Astrocyte of the spinal cord (primary cell): ENCODE measurements at regions not wholly inside any gene's neighbourhood (a gene's known extent, or its start where the extent isn't known, plus 50 kb on each side); places are given as distances from the start of the nearest gene placed in this dataset.

Experiments used
- DNase-seq: peaks from one replicate; pipeline ENCODE4 v3.0.0; 2011; ENCODE audit warnings: low read depth, low spot score
- H3K4me3 ChIP-seq: 2 replicates; pipeline ENCODE4 v1.5.1; 2011; ENCODE audit warnings: low read depth, mild to moderate bottlenecking, low read length, moderate library complexity
- CTCF ChIP-seq: IDR thresholded peaks from 2 replicates; pipeline ENCODE4 v1.5.1; 2012; ENCODE audit warnings: low read depth, mild to moderate bottlenecking, low read length, inconsistent platforms
- in situ Hi-C: cut with HindIII; loops from 2 replicates; pipeline ENCODE4 v1.10.0; 2017; ENCODE audit warnings: low sequenced_read_pairs

GRCh38 chr3:187972454-187972853, 181.5 kb upstream of the LPP start:
- no peak overlapping the region for H3K4me3 ChIP-seq
- no peak for TF ChIP-seq CTCF
- no peak for DNase-seq
- in situ Hi-C loops = no loop called here

GRCh38 chr3:187973977-187974870, 179.7 kb upstream of the LPP start:
- DNase-seq = no peak

GRCh38 chr3:187974871-187975271, 179.1 kb upstream of the LPP start:
- TF ChIP-seq CTCF = peak; percentile 11
- in situ Hi-C loops = no loop called here
- DNase-seq = no peak
- H3K4me3 ChIP-seq = no peak overlapping the region

More at GRCh38 chr3:187973977-187974870, 179.7 kb upstream of the LPP start:
- TF ChIP-seq CTCF = no peak
- H3K4me3 ChIP-seq = no peak overlapping the region
- in situ Hi-C loops = no loop called here

- in situ Hi-C loops = no loop called here
- peak; percentile 86 for DNase-seq
- no peak for TF ChIP-seq CTCF
- H3K4me3 ChIP-seq = no peak overlapping the region
Measured at GRCh38 chr3:187975561-187976364, 178.2 kb upstream of the LPP start.

GRCh38 chr3:187976365-187976900, 177.5 kb upstream of the LPP start:
- DNase-seq = no peak
- H3K4me3 ChIP-seq = no peak overlapping the region
- in situ Hi-C loops = no loop called here
- no peak for TF ChIP-seq CTCF

GRCh38 chr3:187977659-187978058, 176.3 kb upstream of the LPP start:
- no peak for DNase-seq
- in situ Hi-C loops = no loop called here
- no peak for TF ChIP-seq CTCF
- H3K4me3 ChIP-seq = no peak overlapping the region
